ENCODE measurements at regions not wholly inside any gene's neighbourhood (a gene's known extent, or its start where the extent isn't known, plus 50 kb on each side); places are given as distances from the start of the nearest gene placed in this dataset.

DNA sequence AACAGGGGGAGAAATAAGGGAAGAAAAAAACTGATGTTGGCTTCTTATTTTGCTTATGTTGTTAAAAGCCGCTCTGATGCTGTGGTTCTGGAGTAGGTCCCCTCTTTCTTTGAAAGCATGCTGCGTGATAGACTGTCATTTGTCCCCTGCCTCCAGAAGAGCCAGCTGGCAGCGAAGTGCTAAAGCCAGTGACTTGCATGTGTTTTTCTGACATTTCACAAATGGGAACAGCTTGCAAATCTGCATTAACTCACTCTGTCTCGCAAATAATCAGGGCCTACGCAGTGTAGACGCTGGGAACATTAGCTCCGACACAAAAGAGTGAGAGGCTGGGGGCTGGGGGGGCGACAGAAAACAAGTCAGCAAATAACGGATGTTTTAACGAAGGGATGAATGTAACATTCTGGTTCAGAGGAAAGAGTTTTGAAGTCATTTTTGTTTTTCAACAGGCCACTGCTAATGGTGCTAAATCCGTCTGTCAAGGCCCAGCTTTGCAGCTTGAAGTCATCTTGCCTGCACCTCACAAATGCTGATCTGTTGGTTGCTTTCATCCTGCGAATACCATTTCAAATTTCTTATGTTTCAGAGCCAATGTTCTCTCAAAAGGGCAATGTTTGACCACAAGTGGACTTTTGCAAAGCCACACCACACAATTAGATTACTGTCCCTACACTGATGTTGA, 68.8 kb upstream of the PIK3C3 start:
- H3F3A ChIP-seq (ENCODE audit: insufficient read depth), result no peaks in the 10 kb centered on the region
- H3K36me3 ChIP-seq (ENCODE audit: low read length), result no peaks in the 10 kb centered on the region
- H2AFZ ChIP-seq (ENCODE audit: low read depth, low read length, severe bottlenecking), result no peak overlapping the region
- H3K9ac ChIP-seq (ENCODE audit: low read length), result no peak overlapping the region
- H3K4me2 ChIP-seq (ENCODE audit: low read depth, low read length, poor library complexity, severe bottlenecking), result no peak overlapping the region
- H3K4me3 ChIP-seq (ENCODE audit: insufficient read depth, low read length, poor library complexity, severe bottlenecking), result no peak overlapping the region
- no peaks in the 10 kb centered on the region for H4K20me1 ChIP-seq (ENCODE audit: low read depth, low read length)
- no peaks in the 10 kb centered on the region for H3K79me2 ChIP-seq (ENCODE audit: insufficient read depth, low read length)
- no peak for TF ChIP-seq EZH2phosphoT487 (conservative IDR thresholded peaks at IDR 0.05; ENCODE audit: low read length)
- TF ChIP-seq, protein P1, sequence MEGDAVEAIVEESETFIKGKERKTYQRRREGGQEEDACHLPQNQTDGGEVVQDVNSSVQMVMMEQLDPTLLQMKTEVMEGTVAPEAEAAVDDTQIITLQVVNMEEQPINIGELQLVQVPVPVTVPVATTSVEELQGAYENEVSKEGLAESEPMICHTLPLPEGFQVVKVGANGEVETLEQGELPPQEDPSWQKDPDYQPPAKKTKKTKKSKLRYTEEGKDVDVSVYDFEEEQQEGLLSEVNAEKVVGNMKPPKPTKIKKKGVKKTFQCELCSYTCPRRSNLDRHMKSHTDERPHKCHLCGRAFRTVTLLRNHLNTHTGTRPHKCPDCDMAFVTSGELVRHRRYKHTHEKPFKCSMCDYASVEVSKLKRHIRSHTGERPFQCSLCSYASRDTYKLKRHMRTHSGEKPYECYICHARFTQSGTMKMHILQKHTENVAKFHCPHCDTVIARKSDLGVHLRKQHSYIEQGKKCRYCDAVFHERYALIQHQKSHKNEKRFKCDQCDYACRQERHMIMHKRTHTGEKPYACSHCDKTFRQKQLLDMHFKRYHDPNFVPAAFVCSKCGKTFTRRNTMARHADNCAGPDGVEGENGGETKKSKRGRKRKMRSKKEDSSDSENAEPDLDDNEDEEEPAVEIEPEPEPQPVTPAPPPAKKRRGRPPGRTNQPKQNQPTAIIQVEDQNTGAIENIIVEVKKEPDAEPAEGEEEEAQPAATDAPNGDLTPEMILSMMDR (IDR thresholded peaks at IDR 0.05; ENCODE audit: insufficient read depth, low read length, poor library complexity, severe bottlenecking), result no peak
- H3K27ac ChIP-seq (ENCODE audit: low read depth, low read length), result no peak overlapping the region
- no peaks in the 10 kb centered on the region for H3K9me3 ChIP-seq (ENCODE audit: insufficient read depth, low read length)
- no peaks in the 10 kb centered on the region for H3K27me3 ChIP-seq (ENCODE audit: low read length)
- H3K9me2 ChIP-seq (replicated peaks; ENCODE audit: insufficient read depth, low read length), result no peaks in the 10 kb centered on the region

DNA sequence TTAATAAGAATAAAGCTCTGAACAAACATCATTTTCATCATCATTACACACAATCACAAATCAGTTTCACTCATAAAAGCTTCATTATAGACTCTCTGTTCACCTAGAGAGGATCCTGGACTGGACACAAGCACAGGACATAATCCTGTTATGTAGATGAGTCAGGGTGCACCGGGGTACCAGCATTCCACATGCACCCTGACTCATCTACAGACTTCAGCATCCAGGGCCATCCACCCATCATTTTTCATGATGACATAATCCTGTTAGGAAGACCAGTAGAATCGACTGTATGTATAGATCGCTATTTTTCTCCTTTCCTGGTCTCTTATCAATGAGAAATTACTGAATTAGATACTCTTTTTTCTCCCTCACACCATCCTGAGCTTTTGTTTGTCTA, 73.7 kb upstream of the PIK3C3 start:
- no peak overlapping the region for H3K4me2 ChIP-seq (ENCODE audit: low read depth, low read length, poor library complexity, severe bottlenecking)
- no peaks in the 10 kb centered on the region for H3K27me3 ChIP-seq (ENCODE audit: low read length)
- H2AFZ ChIP-seq (ENCODE audit: low read depth, low read length, severe bottlenecking), result no peak overlapping the region
- H3K79me2 ChIP-seq (ENCODE audit: insufficient read depth, low read length), result no peaks in the 10 kb centered on the region
- H3K27ac ChIP-seq (ENCODE audit: low read depth, low read length), result no peak overlapping the region
- H3F3A ChIP-seq (ENCODE audit: insufficient read depth), result no peaks in the 10 kb centered on the region
- no peaks in the 10 kb centered on the region for H4K20me1 ChIP-seq (ENCODE audit: low read depth, low read length)
- no peaks in the 10 kb centered on the region for H3K36me3 ChIP-seq (ENCODE audit: low read length)
- H3K9ac ChIP-seq (ENCODE audit: low read length), result no peak overlapping the region
- H3K9me2 ChIP-seq (replicated peaks; ENCODE audit: insufficient read depth, low read length), result no peaks in the 10 kb centered on the region
- no peak overlapping the region for H3K4me3 ChIP-seq (ENCODE audit: insufficient read depth, low read length, poor library complexity, severe bottlenecking)
- no peaks in the 10 kb centered on the region for H3K9me3 ChIP-seq (ENCODE audit: insufficient read depth, low read length)
- no peak for TF ChIP-seq EZH2phosphoT487 (conservative IDR thresholded peaks at IDR 0.05; ENCODE audit: low read length)
- TF ChIP-seq, protein P1 (IDR thresholded peaks at IDR 0.05; ENCODE audit: insufficient read depth, low read length, poor library complexity, severe bottlenecking), result no peak

DNA sequence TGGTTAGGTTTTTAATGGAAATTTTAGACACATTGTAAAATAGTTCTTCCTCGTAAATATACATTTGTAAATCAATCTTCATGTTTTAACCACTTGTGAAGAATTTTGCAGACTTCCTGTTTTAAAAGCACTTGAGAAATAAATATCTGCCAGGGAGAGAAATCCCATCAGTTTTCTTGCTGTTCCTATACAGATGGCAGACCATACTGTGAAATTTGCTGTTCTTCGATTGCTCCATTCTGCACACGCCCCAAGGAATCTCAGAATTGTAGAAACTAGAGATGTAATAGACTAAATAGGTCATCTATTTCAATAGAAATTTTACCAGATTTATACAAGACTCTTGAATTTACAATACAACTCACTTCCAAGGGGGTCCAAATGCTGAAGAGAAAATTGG, 75.8 kb upstream of the PIK3C3 start:
- no peaks in the 10 kb centered on the region for H3F3A ChIP-seq (ENCODE audit: insufficient read depth)
- H3K4me2 ChIP-seq (ENCODE audit: low read depth, low read length, poor library complexity, severe bottlenecking), result no peak overlapping the region
- H3K9me2 ChIP-seq (replicated peaks; ENCODE audit: insufficient read depth, low read length), result no peaks in the 10 kb centered on the region
- H2AFZ ChIP-seq (ENCODE audit: low read depth, low read length, severe bottlenecking), result no peak overlapping the region
- H3K9ac ChIP-seq (ENCODE audit: low read length), result no peak overlapping the region
- no peaks in the 10 kb centered on the region for H3K36me3 ChIP-seq (ENCODE audit: low read length)
- TF ChIP-seq EZH2phosphoT487 (conservative IDR thresholded peaks at IDR 0.05; ENCODE audit: low read length), result no peak
- TF ChIP-seq, protein P1 (IDR thresholded peaks at IDR 0.05; ENCODE audit: insufficient read depth, low read length, poor library complexity, severe bottlenecking), result no peak
- H3K27me3 ChIP-seq (ENCODE audit: low read length), result no peaks in the 10 kb centered on the region
- H3K27ac ChIP-seq (ENCODE audit: low read depth, low read length), result no peak overlapping the region
- H3K4me3 ChIP-seq (ENCODE audit: insufficient read depth, low read length, poor library complexity, severe bottlenecking), result no peak overlapping the region
- no peaks in the 10 kb centered on the region for H3K79me2 ChIP-seq (ENCODE audit: insufficient read depth, low read length)
- no peaks in the 10 kb centered on the region for H4K20me1 ChIP-seq (ENCODE audit: low read depth, low read length)
- no peaks in the 10 kb centered on the region for H3K9me3 ChIP-seq (ENCODE audit: insufficient read depth, low read length)

Measured in SU-DHL-6 (cell line).